Osteoblast (primary cell): ENCODE measurements at regions not wholly inside any gene's neighbourhood (a gene's known extent, or its start where the extent isn't known, plus 50 kb on each side); places are given as distances from the start of the nearest gene placed in this dataset.

Experiments
- DNase-seq: peaks from one replicate; pipeline ENCODE4 v3.0.0; 2011; ENCODE audit warnings: low spot score, mixed read lengths; ENCODE audit not compliant: insufficient read length; ENCODE audit errors: missing footprints
- H2AFZ ChIP-seq: 2 replicates; pipeline ENCODE4 v1.6.0; 2011; ENCODE audit warnings: mild to moderate bottlenecking, low read length
- H3K27ac ChIP-seq: 2 replicates; pipeline ENCODE4 v1.5.1; 2011; ENCODE audit warnings: mild to moderate bottlenecking, low read depth, low read length, moderate library complexity
- H3K27me3 ChIP-seq: 2 replicates; pipeline ENCODE4 v1.6.0; 2012; ENCODE audit warnings: mild to moderate bottlenecking, control low read depth, inconsistent platforms, low read length, moderate library complexity; ENCODE audit not compliant: insufficient read depth
- H3K36me3 ChIP-seq: 2 replicates; pipeline ENCODE4 v1.5.1; 2011; ENCODE audit warnings: mild to moderate bottlenecking, low read length, control low read depth, moderate library complexity; ENCODE audit not compliant: insufficient read depth
- H3K4me1 ChIP-seq: 2 replicates; pipeline ENCODE4 v1.5.1; 2011; ENCODE audit warnings: mild to moderate bottlenecking, low read length, control low read depth, moderate library complexity; ENCODE audit not compliant: insufficient read depth
- H3K4me2 ChIP-seq: 2 replicates; pipeline ENCODE4 v1.6.0; 2011; ENCODE audit warnings: mild to moderate bottlenecking, low read length; ENCODE audit not compliant: insufficient read depth
- H3K4me3 ChIP-seq: fragments of 200-600 bp; sonication (generic); 3 replicates; pipeline ENCODE4 v1.5.1; 2012; ENCODE audit warnings: mild to moderate bottlenecking, low read length, inconsistent platforms; ENCODE audit not compliant: insufficient read depth
- H3K79me2 ChIP-seq: 2 replicates; pipeline ENCODE4 v1.6.0; 2012; ENCODE audit warnings: mild to moderate bottlenecking, low read length, control low read depth, inconsistent platforms; ENCODE audit not compliant: insufficient read depth
- H3K9me3 ChIP-seq: 2 replicates; pipeline ENCODE4 v1.5.1; 2011; ENCODE audit warnings: low read depth, low read length, control low read depth
- H4K20me1 ChIP-seq: 2 replicates; pipeline ENCODE4 v1.6.0; 2012; ENCODE audit warnings: mild to moderate bottlenecking, low read length, control low read depth; ENCODE audit not compliant: insufficient read depth
- CTCF ChIP-seq: IDR thresholded peaks from 2 replicates; pipeline ENCODE4 v1.5.1; 2011; ENCODE audit warnings: mild to moderate bottlenecking, low read depth, low read length, moderate library complexity; ENCODE audit errors: extremely low read depth

GRCh38 chr15:46879032-46879770 is 838.1 kb upstream of the SEMA6D start:
- no peaks in the 10 kb centered on the region for H3K27me3 ChIP-seq
- TF ChIP-seq CTCF: no peak
- no peaks in the 10 kb centered on the region for H4K20me1 ChIP-seq
- H3K4me2 ChIP-seq: no peak overlapping the region
- peaks cover 4% of the 10 kb centered on the region for H3K9me3 ChIP-seq
- no peak overlapping the region for H3K4me3 ChIP-seq
- DNase-seq: no peak
- H3K27ac ChIP-seq: no peak overlapping the region
- H3K36me3 ChIP-seq: no peaks in the 10 kb centered on the region
- H3K4me1 ChIP-seq: no peaks in the 10 kb centered on the region
- H2AFZ ChIP-seq: no peak overlapping the region
- no peaks in the 10 kb centered on the region for H3K79me2 ChIP-seq

- H2AFZ ChIP-seq: no peak overlapping the region
- no peak for DNase-seq
- H3K4me3 ChIP-seq: no peak overlapping the region
- peaks cover 4% of the 10 kb centered on the region for H3K9me3 ChIP-seq
- H3K4me2 ChIP-seq: no peak overlapping the region
- H4K20me1 ChIP-seq: no peaks in the 10 kb centered on the region
- H3K4me1 ChIP-seq: no peaks in the 10 kb centered on the region
- H3K36me3 ChIP-seq: no peaks in the 10 kb centered on the region
- TF ChIP-seq CTCF: no peak
- H3K27me3 ChIP-seq: no peaks in the 10 kb centered on the region
- H3K79me2 ChIP-seq: no peaks in the 10 kb centered on the region
- no peak overlapping the region for H3K27ac ChIP-seq
Observed at GRCh38 chr15:46880791-46881190, 836.5 kb upstream of the SEMA6D start.

- Histone ChIP-seq H3K36me3 (no peaks in the 10 kb centered on the region), H3K79me2 (no peaks in the 10 kb centered on the region), H3K27ac (no peak overlapping the region), H3K9me3 (no peaks in the 10 kb centered on the region), H3K4me2 (no peak overlapping the region), H3K27me3 (no peaks in the 10 kb centered on the region), H3K4me3 (no peak overlapping the region), H2AFZ (no peak overlapping the region), H4K20me1 (no peaks in the 10 kb centered on the region), H3K4me1 (no peaks in the 10 kb centered on the region)
- peak; percentile 2 for DNase-seq
- TF ChIP-seq CTCF: no peak
Observed at GRCh38 chr15:46892621-46893160, 824.6 kb upstream of the SEMA6D start.

DNA sequence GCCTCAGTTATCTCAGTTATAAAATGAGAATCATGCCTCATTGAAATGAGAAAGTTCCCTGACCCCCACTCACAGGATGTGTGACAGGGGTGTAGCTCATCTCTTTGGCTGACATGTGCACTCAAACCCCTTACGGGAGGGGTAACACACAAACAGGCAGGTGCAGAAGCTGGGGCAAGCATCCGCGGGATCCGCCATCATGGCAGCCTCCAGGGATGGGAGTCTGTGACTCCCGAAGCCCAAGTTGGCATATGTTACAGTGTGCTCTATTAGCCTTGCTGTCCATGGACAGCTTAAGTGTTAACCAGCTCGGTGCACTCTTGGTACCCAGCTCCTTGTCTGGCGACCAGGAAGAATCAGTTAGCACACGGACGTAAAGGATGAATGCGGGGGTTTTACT is 822.7 kb upstream of the SEMA6D start:
- no peaks in the 10 kb centered on the region for H4K20me1 ChIP-seq
- no peak for TF ChIP-seq CTCF
- H2AFZ ChIP-seq: no peak overlapping the region
- no peak overlapping the region for H3K27ac ChIP-seq
- DNase-seq: no peak
- no peaks in the 10 kb centered on the region for H3K9me3 ChIP-seq
- H3K4me1 ChIP-seq: no peaks in the 10 kb centered on the region
- H3K36me3 ChIP-seq: no peaks in the 10 kb centered on the region
- H3K27me3 ChIP-seq: no peaks in the 10 kb centered on the region
- H3K4me2 ChIP-seq: no peak overlapping the region
- no peaks in the 10 kb centered on the region for H3K79me2 ChIP-seq
- no peak overlapping the region for H3K4me3 ChIP-seq
